ENCODE measurements at regions not wholly inside any gene's neighbourhood (a gene's known extent, or its start where the extent isn't known, plus 50 kb on each side); places are given as distances from the start of the nearest gene placed in this dataset.
"Not testable (repeated sequence)": the region's sequence is repeated elsewhere in the genome, so short reads cannot be mapped to it uniquely, and the experiment has no call there.

- H3K9me3 ChIP-seq = no peaks in the 10 kb centered on the region
- no peak overlapping the region for H3K27ac ChIP-seq
- DNase-seq (ENCODE audit: low spot score) (no peak), ATAC-seq (ENCODE audit: insufficient number of reproducible peaks, low FRiP score, low read depth) (no peak)
- H3K4me3 ChIP-seq = no peak overlapping the region
- H3K36me3 ChIP-seq = no peaks in the 10 kb centered on the region
- TF ChIP-seq, protein P1, sequence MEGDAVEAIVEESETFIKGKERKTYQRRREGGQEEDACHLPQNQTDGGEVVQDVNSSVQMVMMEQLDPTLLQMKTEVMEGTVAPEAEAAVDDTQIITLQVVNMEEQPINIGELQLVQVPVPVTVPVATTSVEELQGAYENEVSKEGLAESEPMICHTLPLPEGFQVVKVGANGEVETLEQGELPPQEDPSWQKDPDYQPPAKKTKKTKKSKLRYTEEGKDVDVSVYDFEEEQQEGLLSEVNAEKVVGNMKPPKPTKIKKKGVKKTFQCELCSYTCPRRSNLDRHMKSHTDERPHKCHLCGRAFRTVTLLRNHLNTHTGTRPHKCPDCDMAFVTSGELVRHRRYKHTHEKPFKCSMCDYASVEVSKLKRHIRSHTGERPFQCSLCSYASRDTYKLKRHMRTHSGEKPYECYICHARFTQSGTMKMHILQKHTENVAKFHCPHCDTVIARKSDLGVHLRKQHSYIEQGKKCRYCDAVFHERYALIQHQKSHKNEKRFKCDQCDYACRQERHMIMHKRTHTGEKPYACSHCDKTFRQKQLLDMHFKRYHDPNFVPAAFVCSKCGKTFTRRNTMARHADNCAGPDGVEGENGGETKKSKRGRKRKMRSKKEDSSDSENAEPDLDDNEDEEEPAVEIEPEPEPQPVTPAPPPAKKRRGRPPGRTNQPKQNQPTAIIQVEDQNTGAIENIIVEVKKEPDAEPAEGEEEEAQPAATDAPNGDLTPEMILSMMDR (IDR thresholded peaks at IDR 0.05) = no peak
- H3K4me1 ChIP-seq (ENCODE audit: control insufficient read depth in 1 of 2, low read depth in 2 of 2) = no peaks in the 10 kb centered on the region
- no peaks in the 10 kb centered on the region for H3K27me3 ChIP-seq (replicated peaks; ENCODE audit: insufficient read depth)
These were observed 479.2 kb downstream of the RPS29 start for GRCh38 chr14:49106741-49107667.

GRCh38 chr14:49105956-49106355, 480.2 kb downstream of the RPS29 start:
- ATAC-seq (ENCODE audit: insufficient number of reproducible peaks, low FRiP score, low read depth) = no peak
- TF ChIP-seq, protein P1 (IDR thresholded peaks at IDR 0.05) = no peak
- H3K36me3 ChIP-seq = no peaks in the 10 kb centered on the region

GRCh38 chr14:49105512-49105911, 480.7 kb downstream of the RPS29 start:
- Histone ChIP-seq H3K27ac (no peak overlapping the region), H3K36me3 (no peaks in the 10 kb centered on the region), H3K9me3 (no peaks in the 10 kb centered on the region), H3K4me1 (ENCODE audit: control insufficient read depth in 1 of 2, low read depth in 2 of 2) (no peaks in the 10 kb centered on the region), H3K4me3 (no peak overlapping the region), H3K27me3 (replicated peaks; ENCODE audit: insufficient read depth) (no peaks in the 10 kb centered on the region)
- TF ChIP-seq, protein P1 (IDR thresholded peaks at IDR 0.05) = no peak
- no peak for ATAC-seq (ENCODE audit: insufficient number of reproducible peaks, low FRiP score, low read depth)
- DNase-seq (ENCODE audit: low spot score) = no peak

More at GRCh38 chr14:49105956-49106355, 480.2 kb downstream of the RPS29 start:
- Histone ChIP-seq H3K4me3 (no peak overlapping the region), H3K27me3 (replicated peaks; ENCODE audit: insufficient read depth) (no peaks in the 10 kb centered on the region), H3K27ac (no peak overlapping the region), H3K4me1 (ENCODE audit: control insufficient read depth in 1 of 2, low read depth in 2 of 2) (no peaks in the 10 kb centered on the region), H3K9me3 (no peaks in the 10 kb centered on the region)
- no peak for DNase-seq (ENCODE audit: low spot score)

DNA sequence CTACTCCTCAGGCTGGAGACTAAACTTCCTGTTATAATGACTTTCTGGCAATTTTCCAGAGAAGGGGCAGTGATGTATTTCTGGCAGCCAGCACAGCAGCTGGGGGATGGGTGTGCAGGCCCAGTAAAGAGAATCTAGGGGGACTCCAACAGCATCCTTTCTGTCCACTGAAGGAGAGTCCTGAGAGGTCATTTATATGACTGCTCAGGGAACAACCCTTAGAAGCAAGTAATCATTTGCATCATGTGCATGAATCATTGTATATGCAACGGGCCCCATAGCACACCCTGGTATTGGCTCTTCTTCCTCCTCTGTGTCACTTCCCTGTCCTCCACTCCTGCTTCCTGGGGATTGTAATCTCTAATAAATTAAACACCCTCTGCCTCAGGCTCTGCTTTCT, 493.8 kb downstream of the RPS29 start:
- DNase-seq (ENCODE audit: low spot score) = no peak
- TF ChIP-seq, protein P1 (IDR thresholded peaks at IDR 0.05) = no peak
- Histone ChIP-seq H3K4me3 (no peak overlapping the region), H3K36me3 (no peaks in the 10 kb centered on the region), H3K9me3 (no peaks in the 10 kb centered on the region), H3K4me1 (ENCODE audit: control insufficient read depth in 1 of 2, low read depth in 2 of 2) (no peaks in the 10 kb centered on the region), H3K27ac (no peak overlapping the region), H3K27me3 (replicated peaks; ENCODE audit: insufficient read depth) (no peaks in the 10 kb centered on the region)
- ATAC-seq (ENCODE audit: insufficient number of reproducible peaks, low FRiP score, low read depth) = no peak

DNA sequence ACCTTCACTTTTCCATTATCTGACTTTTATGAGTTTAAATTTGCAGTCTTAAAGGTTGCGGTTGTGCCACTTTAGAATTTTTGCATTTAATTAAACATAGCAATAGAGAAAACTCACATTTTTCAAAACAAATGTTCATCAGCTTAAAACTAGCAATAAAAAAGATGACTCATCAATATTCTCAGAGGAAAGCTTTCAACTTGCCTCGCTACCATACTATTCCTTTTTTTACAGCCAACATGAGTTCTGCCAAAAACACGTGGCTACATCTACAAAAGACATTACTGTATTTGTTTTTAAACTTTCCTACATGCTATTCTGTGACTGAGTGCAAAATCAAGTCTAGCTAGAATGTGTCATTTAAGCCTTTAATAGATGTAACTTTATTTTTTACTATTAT, 497.1 kb downstream of the RPS29 start:
- no peaks in the 10 kb centered on the region for H3K27me3 ChIP-seq (replicated peaks; ENCODE audit: insufficient read depth)
- TF ChIP-seq, protein P1 (IDR thresholded peaks at IDR 0.05) = no peak
- no peaks in the 10 kb centered on the region for H3K4me1 ChIP-seq (ENCODE audit: control insufficient read depth in 1 of 2, low read depth in 2 of 2)
- ATAC-seq (ENCODE audit: insufficient number of reproducible peaks, low FRiP score, low read depth) = no peak
- DNase-seq (ENCODE audit: low spot score) = no peak
- H3K36me3 ChIP-seq = no peaks in the 10 kb centered on the region
- H3K4me3 ChIP-seq = no peak overlapping the region
- no peak overlapping the region for H3K27ac ChIP-seq
- H3K9me3 ChIP-seq = no peaks in the 10 kb centered on the region

DNA sequence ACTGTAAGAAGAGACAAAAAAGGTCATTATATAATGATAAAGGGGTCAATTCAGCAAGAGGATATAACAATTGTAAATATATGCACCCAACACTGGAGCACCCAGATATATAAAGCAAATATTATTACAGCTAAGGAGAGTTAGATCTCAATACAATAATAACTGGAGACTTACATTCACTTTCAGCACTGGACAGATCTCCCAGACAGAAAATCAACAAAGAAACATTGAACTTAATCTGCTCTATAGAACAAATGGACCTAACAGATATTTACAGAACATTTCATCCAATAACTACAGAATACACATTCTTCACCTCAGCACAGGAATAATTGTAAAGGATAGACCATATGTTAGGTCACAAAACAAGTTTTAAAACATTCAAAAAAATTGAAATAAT, 512.9 kb downstream of the RPS29 start:
- DNase-seq (ENCODE audit: low spot score); ATAC-seq (ENCODE audit: insufficient number of reproducible peaks, low FRiP score, low read depth); H3K27me3 ChIP-seq (replicated peaks; ENCODE audit: insufficient read depth): not testable (repeated sequence)

More for the DNA sequence above, 512.9 kb downstream of the RPS29 start:
- H3K4me1 ChIP-seq (ENCODE audit: control insufficient read depth in 1 of 2, low read depth in 2 of 2); H3K36me3 ChIP-seq; H3K27ac ChIP-seq; H3K4me3 ChIP-seq; H3K9me3 ChIP-seq: not testable (repeated sequence)
